Activated CD4-positive, alpha-beta memory T cell treated with anti-CD3 and anti-CD28 coated beads for 36 hours (primary cell): ENCODE measurements at regions not wholly inside any gene's neighbourhood (a gene's known extent, or its start where the extent isn't known, plus 50 kb on each side); places are given as distances from the start of the nearest gene placed in this dataset.

Source experiments
- CTCF ChIA-PET: fragments of 350-600 bp; sonication (Branson Sonifier 250); formaldehyde crosslinking; loops from one replicate; lab custom pipeline; 2021; ENCODE audit warnings: antibody characterized with exemption, inconsistent platforms; lab: Charles Lee
- POLR2A ChIA-PET: fragments of 350-600 bp; sonication (Branson Sonifier 250); formaldehyde crosslinking; loops from one replicate; lab custom pipeline; 2021; ENCODE audit warnings: antibody characterized with exemption; lab: Charles Lee
- DNase-seq: peaks from one replicate; pipeline ENCODE4 v3.0.0-alpha.2; 2020
- H3K27ac Mint-ChIP-seq: one replicate; pipeline ENCODE4 v1.8.0; 2021; ENCODE audit warnings: mixed read lengths
- H3K27me3 Mint-ChIP-seq: one replicate; pipeline ENCODE4 v1.8.0; 2021; ENCODE audit warnings: mixed read lengths
- H3K36me3 Mint-ChIP-seq: one replicate; pipeline ENCODE4 v1.8.0; 2021; ENCODE audit warnings: mixed read lengths
- H3K4me1 Mint-ChIP-seq: one replicate; pipeline ENCODE4 v1.8.0; 2021; ENCODE audit warnings: low read depth, mixed read lengths
- H3K4me3 Mint-ChIP-seq: one replicate; pipeline ENCODE4 v1.8.0; 2021; ENCODE audit warnings: mild to moderate bottlenecking, mixed read lengths
- H3K9me3 Mint-ChIP-seq: one replicate; pipeline ENCODE4 v1.8.0; 2021; ENCODE audit warnings: mixed read lengths
- intact Hi-C: fragments of 100-400 bp; cut with micrococcal nuclease; formaldehyde crosslinking; loops from one replicate; pipeline ENCODE4 v1.15.1; 2023

GRCh38 chr12:75709503-75709902 is 198.1 kb upstream of the KRR1 start:
- no peaks in the 10 kb centered on the region for H3K27me3 Mint-ChIP-seq
- peaks cover 11% of the 10 kb centered on the region for H3K4me1 Mint-ChIP-seq
- no peaks in the 10 kb centered on the region for H3K9me3 Mint-ChIP-seq
- no peak overlapping the region for H3K4me3 Mint-ChIP-seq
- H3K36me3 Mint-ChIP-seq = no peaks in the 10 kb centered on the region
- DNase-seq = no peak
- CTCF ChIA-PET = interaction anchor here (1.2 to 1.8 kb wide), 2 partner anchors 10 to 328 kb away, joined by 3 to 5 read pairs; no protein-coding TSS in a partner anchor
- H3K27ac Mint-ChIP-seq = no peak overlapping the region
- intact Hi-C loops = no loop called here
- POLR2A ChIA-PET = no interaction called here

GRCh38 chr12:75708802-75709201 is 197.4 kb upstream of the KRR1 start:
- no peak for DNase-seq
- no peaks in the 10 kb centered on the region for H3K27me3 Mint-ChIP-seq
- CTCF ChIA-PET = no interaction called here
- H3K9me3 Mint-ChIP-seq = no peaks in the 10 kb centered on the region
- H3K27ac Mint-ChIP-seq = no peak overlapping the region
- no peak overlapping the region for H3K4me3 Mint-ChIP-seq
- intact Hi-C loops = no loop called here
- POLR2A ChIA-PET = no interaction called here
- peaks cover 8% of the 10 kb centered on the region for H3K4me1 Mint-ChIP-seq
- no peaks in the 10 kb centered on the region for H3K36me3 Mint-ChIP-seq

DNA sequence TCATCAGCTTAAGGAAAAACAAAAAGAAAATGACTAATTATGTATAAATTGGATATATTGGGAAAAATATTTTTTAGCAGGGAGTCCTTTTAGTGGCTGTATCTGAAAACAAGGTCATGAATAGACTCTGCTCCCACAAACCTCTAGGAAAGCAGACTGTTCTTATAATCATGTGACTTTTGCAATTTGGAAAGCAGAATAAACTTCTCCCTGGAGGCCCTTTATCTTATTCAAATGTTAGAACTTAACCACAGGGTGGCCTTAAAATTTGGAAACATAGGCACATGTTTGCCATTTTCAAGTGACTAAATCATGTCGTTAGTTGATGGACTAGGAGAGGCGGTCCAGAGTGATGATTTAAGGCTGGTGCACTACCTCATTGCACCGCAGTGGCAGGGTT is 196.6 kb upstream of the KRR1 start:
- ChIA-PET POLR2A (no interaction called here), CTCF (no interaction called here)
- no peak overlapping the region for H3K4me3 Mint-ChIP-seq
- no peaks in the 10 kb centered on the region for H3K36me3 Mint-ChIP-seq
- peaks cover 3% of the 10 kb centered on the region for H3K4me1 Mint-ChIP-seq
- intact Hi-C loops = no loop called here
- DNase-seq = no peak
- H3K9me3 Mint-ChIP-seq = no peaks in the 10 kb centered on the region
- no peak overlapping the region for H3K27ac Mint-ChIP-seq
- H3K27me3 Mint-ChIP-seq = no peaks in the 10 kb centered on the region

DNA sequence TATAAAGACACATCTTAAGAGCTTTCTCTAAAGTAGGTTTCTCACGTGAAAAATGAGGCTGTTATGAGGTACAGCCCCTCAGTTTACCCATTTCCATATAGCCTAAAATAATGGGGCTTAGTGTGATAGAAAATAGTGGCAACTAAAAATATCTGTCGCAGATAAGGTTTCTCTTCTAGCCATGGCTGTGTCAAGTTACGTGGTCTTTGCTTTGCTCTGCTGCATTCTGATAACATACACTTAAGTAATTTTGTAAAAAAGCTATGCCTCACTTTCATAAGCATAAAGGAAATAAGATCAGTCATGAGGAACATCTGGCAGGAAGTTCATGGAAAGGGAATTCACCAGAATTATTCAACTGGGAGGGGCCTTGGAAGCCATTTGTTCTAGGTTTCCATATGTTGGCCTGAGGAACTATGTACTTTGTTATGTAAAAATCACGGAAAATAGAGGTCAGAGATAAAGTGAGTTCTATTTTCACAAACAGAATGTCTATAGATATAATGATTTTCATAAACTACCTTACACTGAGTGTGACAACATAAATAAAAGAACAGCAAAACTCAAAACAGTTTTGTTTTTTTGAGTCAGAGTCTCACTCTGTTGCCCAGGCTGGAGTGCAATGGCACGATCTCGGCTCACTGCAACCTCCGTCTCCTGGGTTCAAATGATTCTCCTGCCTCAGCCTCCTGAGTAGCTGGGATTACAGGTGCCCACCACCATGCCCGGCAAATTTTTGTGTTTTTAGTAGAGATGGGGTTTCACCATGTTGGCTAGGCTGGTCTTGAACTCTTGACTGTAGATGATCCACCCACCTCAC is 195.6 kb upstream of the KRR1 start:
- H3K4me1 Mint-ChIP-seq = peaks cover 9% of the 10 kb centered on the region
- intact Hi-C loops = no loop called here
- no peaks in the 10 kb centered on the region for H3K36me3 Mint-ChIP-seq
- no peak overlapping the region for H3K27ac Mint-ChIP-seq
- ChIA-PET POLR2A (no interaction called here), CTCF (no interaction called here)
- no peak for DNase-seq
- H3K9me3 Mint-ChIP-seq = no peaks in the 10 kb centered on the region
- no peaks in the 10 kb centered on the region for H3K27me3 Mint-ChIP-seq
- H3K4me3 Mint-ChIP-seq = no peak overlapping the region

GRCh38 chr12:75705749-75706711 is 194.6 kb upstream of the KRR1 start:
- intact Hi-C loops = no loop called here
- ChIA-PET POLR2A (no interaction called here), CTCF (no interaction called here)
- Mint-ChIP-seq H3K27ac (no peak overlapping the region), H3K36me3 (no peaks in the 10 kb centered on the region), H3K9me3 (no peaks in the 10 kb centered on the region), H3K4me3 (no peak overlapping the region), H3K4me1 (peaks cover 12% of the 10 kb centered on the region), H3K27me3 (no peaks in the 10 kb centered on the region)
- no peak for DNase-seq

GRCh38 chr12:75704664-75705063 is 193.3 kb upstream of the KRR1 start:
- H3K36me3 Mint-ChIP-seq = no peaks in the 10 kb centered on the region
- intact Hi-C loops = no loop called here
- no peak for DNase-seq
- POLR2A ChIA-PET = no interaction called here
- H3K4me1 Mint-ChIP-seq = peaks cover 12% of the 10 kb centered on the region
- CTCF ChIA-PET = no interaction called here
- H3K4me3 Mint-ChIP-seq = no peak overlapping the region
- no peak overlapping the region for H3K27ac Mint-ChIP-seq
- H3K27me3 Mint-ChIP-seq = no peaks in the 10 kb centered on the region
- H3K9me3 Mint-ChIP-seq = no peaks in the 10 kb centered on the region

GRCh38 chr12:75704208-75704607 is 192.8 kb upstream of the KRR1 start:
- intact Hi-C loops = no loop called here
- peaks cover 12% of the 10 kb centered on the region for H3K4me1 Mint-ChIP-seq
- no peak overlapping the region for H3K4me3 Mint-ChIP-seq
- no peaks in the 10 kb centered on the region for H3K36me3 Mint-ChIP-seq
- H3K27me3 Mint-ChIP-seq = no peaks in the 10 kb centered on the region
- ChIA-PET POLR2A (no interaction called here), CTCF (no interaction called here)
- no peak overlapping the region for H3K27ac Mint-ChIP-seq
- H3K9me3 Mint-ChIP-seq = no peaks in the 10 kb centered on the region
- DNase-seq = no peak

- Mint-ChIP-seq H3K4me1 (peaks cover 12% of the 10 kb centered on the region), H3K36me3 (no peaks in the 10 kb centered on the region), H3K4me3 (no peak overlapping the region), H3K9me3 (no peaks in the 10 kb centered on the region), H3K27me3 (no peaks in the 10 kb centered on the region), H3K27ac (no peak overlapping the region)
- DNase-seq = no peak
- intact Hi-C loops = no loop called here
- POLR2A ChIA-PET = no interaction called here
- CTCF ChIA-PET = no interaction called here
These were observed 191.7 kb upstream of the KRR1 start for GRCh38 chr12:75703131-75703530.

GRCh38 chr12:75702477-75703093 is 191.2 kb upstream of the KRR1 start:
- H3K36me3 Mint-ChIP-seq = no peaks in the 10 kb centered on the region
- H3K4me1 Mint-ChIP-seq = peaks cover 12% of the 10 kb centered on the region
- no peaks in the 10 kb centered on the region for H3K27me3 Mint-ChIP-seq
- H3K4me3 Mint-ChIP-seq = no peak overlapping the region
- intact Hi-C loops = no loop called here
- ChIA-PET POLR2A (no interaction called here), CTCF (interaction anchor here (1.1 kb wide), 1 partner anchor 329 kb away, joined by 3 read pairs; the partner anchor contains the start of gene PHLDA1)
- DNase-seq = no peak
- no peaks in the 10 kb centered on the region for H3K9me3 Mint-ChIP-seq
- H3K27ac Mint-ChIP-seq = no peak overlapping the region

- CTCF ChIA-PET = interaction anchor here (1.1 kb wide), 1 partner anchor 330 kb away, joined by 3 read pairs; the partner anchor contains the start of gene PHLDA1
- no peak overlapping the region for H3K27ac Mint-ChIP-seq
- no peak for DNase-seq
- H3K27me3 Mint-ChIP-seq = no peaks in the 10 kb centered on the region
- no peaks in the 10 kb centered on the region for H3K36me3 Mint-ChIP-seq
- POLR2A ChIA-PET = no interaction called here
- no peaks in the 10 kb centered on the region for H3K9me3 Mint-ChIP-seq
- intact Hi-C loops = no loop called here
- peaks cover 12% of the 10 kb centered on the region for H3K4me1 Mint-ChIP-seq
- no peak overlapping the region for H3K4me3 Mint-ChIP-seq
These were observed 190.4 kb upstream of the KRR1 start for GRCh38 chr12:75701859-75702258.

DNA sequence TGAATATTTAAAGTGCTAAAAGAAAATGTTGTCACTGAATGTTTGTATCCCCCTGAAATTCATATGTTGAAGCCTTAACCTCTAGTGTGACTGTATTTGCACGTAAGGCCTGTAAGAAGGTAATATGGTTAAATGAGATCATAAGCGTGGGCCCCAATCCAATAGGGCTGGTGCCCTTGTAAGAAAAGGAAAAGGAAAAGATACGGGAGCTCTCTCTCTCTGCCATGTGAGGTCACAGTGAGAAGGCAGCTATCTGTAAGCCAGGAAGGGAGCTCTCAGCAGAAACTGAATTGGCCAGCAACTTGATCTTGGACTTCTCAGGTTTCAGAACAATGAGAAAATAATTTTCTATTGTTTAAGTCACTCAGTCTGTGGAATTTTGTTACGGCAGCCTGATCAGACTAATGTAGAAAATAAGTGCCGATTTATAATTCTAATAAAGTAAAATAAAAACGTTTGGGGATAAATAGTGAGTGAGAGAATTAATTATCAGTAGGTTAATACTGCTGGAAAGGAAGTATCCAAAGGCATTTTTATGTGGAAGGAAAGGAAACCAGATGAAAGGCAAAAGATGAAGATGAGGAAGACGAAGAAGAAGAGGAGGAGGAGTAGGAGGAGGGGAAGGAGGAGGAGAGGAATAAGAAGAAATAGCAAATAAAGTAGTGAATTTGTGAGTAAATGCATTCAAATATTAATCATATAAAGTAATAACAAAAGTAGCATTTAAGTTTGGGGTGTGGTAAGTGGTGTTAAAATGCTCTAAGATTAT is 188.5 kb upstream of the KRR1 start:
- ChIA-PET POLR2A (no interaction called here), CTCF (interaction anchor here (1.2 kb wide), 1 partner anchor 10 kb away, joined by 3 read pairs; no protein-coding TSS in a partner anchor)
- Mint-ChIP-seq H3K27me3 (no peaks in the 10 kb centered on the region), H3K36me3 (no peaks in the 10 kb centered on the region), H3K4me1 (peaks cover 12% of the 10 kb centered on the region), H3K9me3 (no peaks in the 10 kb centered on the region), H3K27ac (no peak overlapping the region), H3K4me3 (no peak overlapping the region)
- no peak for DNase-seq
- intact Hi-C loops = no loop called here
